Skeletal muscle tissue (tissue), 3 donors: ENCODE measurements at regions not wholly inside any gene's neighbourhood (a gene's known extent, or its start where the extent isn't known, plus 50 kb on each side); places are given as distances from the start of the nearest gene placed in this dataset.

Experiments
- H3K27ac ChIP-seq: one replicate; pipeline ENCODE4 v1.7.0; 2013; ENCODE audit warnings: mild to moderate bottlenecking, low read depth, low read length, inconsistent platforms
- H3K27me3 ChIP-seq, 3 donors: one replicate each; pipeline ENCODE4 v1.7.0; 2013; ENCODE audit warnings: low read length in 3 of 3; ENCODE audit not compliant: control insufficient read depth in 3 of 3, insufficient read depth in 3 of 3
- H3K36me3 ChIP-seq, 3 donors: one replicate each; pipeline ENCODE4 v1.7.0; 2013; ENCODE audit warnings: low read length in 3 of 3; ENCODE audit not compliant: control insufficient read depth in 3 of 3, insufficient read depth in 3 of 3
- H3K4me1 ChIP-seq, 3 donors: one replicate each; pipeline ENCODE4 v1.7.0; 2013; ENCODE audit warnings: low read length in 3 of 3, mild to moderate bottlenecking in 3 of 3; ENCODE audit not compliant: control insufficient read depth in 3 of 3, insufficient read depth in 3 of 3
- H3K4me3 ChIP-seq, 3 donors: one replicate each; pipeline ENCODE4 v1.7.0; 2013; ENCODE audit warnings: low read length in 3 of 3
- H3K9ac ChIP-seq, 3 donors: one replicate each; pipeline ENCODE4 v1.7.0; 2013; ENCODE audit warnings: low read length in 3 of 3, mild to moderate bottlenecking in 3 of 3, moderate library complexity in 2 of 3, low read depth in 1 of 3
- H3K9me3 ChIP-seq, 3 donors: one replicate each; pipeline ENCODE4 v1.7.0; 2013; ENCODE audit warnings: low read length in 3 of 3; ENCODE audit not compliant: control insufficient read depth in 3 of 3
- donor health status: Osteomylitis.

GRCh38 chr12:13435235-13435933 is 238.9 kb downstream of the EMP1 start:
- H3K9me3 ChIP-seq = no peaks in the 10 kb centered on the region
- no peak overlapping the region for H3K9ac ChIP-seq
- H3K27ac ChIP-seq = no peak overlapping the region
- no peak overlapping the region for H3K4me3 ChIP-seq
- H3K27me3 ChIP-seq = peaks cover 0 to 5% (median 0%) of the 10 kb centered on the region in 3 donors
- H3K4me1 ChIP-seq = peaks cover 0 to 7% (median 3%) of the 10 kb centered on the region in 3 donors
- H3K36me3 ChIP-seq = no peaks in the 10 kb centered on the region

GRCh38 chr12:13433768-13434167 is 237.2 kb downstream of the EMP1 start:
- H3K9me3 ChIP-seq = no peaks in the 10 kb centered on the region
- no peak overlapping the region for H3K27ac ChIP-seq
- no peak overlapping the region for H3K4me3 ChIP-seq
- peaks cover 0 to 7% (median 3%) of the 10 kb centered on the region in 3 donors for H3K4me1 ChIP-seq
- peaks cover 0 to 3% (median 0%) of the 10 kb centered on the region in 3 donors for H3K27me3 ChIP-seq
- no peaks in the 10 kb centered on the region for H3K36me3 ChIP-seq
- no peak overlapping the region for H3K9ac ChIP-seq

GRCh38 chr12:13431041-13431440 is 234.5 kb downstream of the EMP1 start:
- Histone ChIP-seq H3K27me3 (no peaks in the 10 kb centered on the region), H3K9me3 (peaks cover 0 to 4% (median 0%) of the 10 kb centered on the region in 3 donors), H3K4me1 (no peaks in the 10 kb centered on the region), H3K36me3 (no peaks in the 10 kb centered on the region), H3K4me3 (no peak overlapping the region), H3K9ac (no peak overlapping the region), H3K27ac (no peak overlapping the region)

- Histone ChIP-seq H3K27ac (no peak overlapping the region), H3K9ac (no peak overlapping the region), H3K4me3 (no peak overlapping the region), H3K9me3 (peaks cover 0 to 4% (median 0%) of the 10 kb centered on the region in 3 donors), H3K4me1 (no peaks in the 10 kb centered on the region), H3K27me3 (no peaks in the 10 kb centered on the region), H3K36me3 (no peaks in the 10 kb centered on the region)
These were observed 232.2 kb downstream of the EMP1 start for GRCh38 chr12:13428538-13429265.

GRCh38 chr12:13425766-13426165 is 229.2 kb downstream of the EMP1 start:
- no peak overlapping the region for H3K9ac ChIP-seq

GRCh38 chr12:13422291-13422690 is 225.8 kb downstream of the EMP1 start:
- Histone ChIP-seq H3K27ac (no peak overlapping the region), H3K4me1 (no peaks in the 10 kb centered on the region), H3K4me3 (no peak overlapping the region), H3K36me3 (no peaks in the 10 kb centered on the region), H3K9ac (no peak overlapping the region), H3K27me3 (peaks cover 0 to 3% (median 0%) of the 10 kb centered on the region in 3 donors), H3K9me3 (no peaks in the 10 kb centered on the region)

More at GRCh38 chr12:13425766-13426165, 229.2 kb downstream of the EMP1 start:
- no peaks in the 10 kb centered on the region for H3K27me3 ChIP-seq
- H3K4me1 ChIP-seq = no peaks in the 10 kb centered on the region
- peaks cover 0 to 4% (median 0%) of the 10 kb centered on the region in 3 donors for H3K9me3 ChIP-seq
- H3K27ac ChIP-seq = no peak overlapping the region
- no peaks in the 10 kb centered on the region for H3K36me3 ChIP-seq
- no peak overlapping the region for H3K4me3 ChIP-seq

GRCh38 chr12:13417516-13417915 is 221.0 kb downstream of the EMP1 start:
- Histone ChIP-seq H3K27me3 (peaks cover 0 to 3% (median 0%) of the 10 kb centered on the region in 3 donors), H3K36me3 (no peaks in the 10 kb centered on the region), H3K4me3 (no peak overlapping the region), H3K9me3 (no peaks in the 10 kb centered on the region), H3K9ac (no peak overlapping the region), H3K27ac (no peak overlapping the region), H3K4me1 (no peaks in the 10 kb centered on the region)

- no peaks in the 10 kb centered on the region for H3K27me3 ChIP-seq
- no peaks in the 10 kb centered on the region for H3K36me3 ChIP-seq
- H3K4me1 ChIP-seq = no peaks in the 10 kb centered on the region
- H3K27ac ChIP-seq = no peak overlapping the region
- H3K9me3 ChIP-seq = no peaks in the 10 kb centered on the region
- no peak overlapping the region for H3K9ac ChIP-seq
- H3K4me3 ChIP-seq = no peak overlapping the region
These were observed 214.8 kb downstream of the EMP1 start for GRCh38 chr12:13411287-13411686.

- H3K9ac ChIP-seq = no peak overlapping the region
- H3K4me3 ChIP-seq = no peak overlapping the region
- no peaks in the 10 kb centered on the region for H3K4me1 ChIP-seq
- H3K9me3 ChIP-seq = peaks cover 0 to under 1% (median 0%) of the 10 kb centered on the region in 3 donors
- no peaks in the 10 kb centered on the region for H3K36me3 ChIP-seq
- H3K27ac ChIP-seq = no peak overlapping the region
- H3K27me3 ChIP-seq = peaks cover 0 to 6% (median 5%) of the 10 kb centered on the region in 3 donors
These were observed 209.6 kb downstream of the EMP1 start for GRCh38 chr12:13405961-13406703.
